ENCODE measurements at regions not wholly inside any gene's neighbourhood (a gene's known extent, or its start where the extent isn't known, plus 50 kb on each side); places are given as distances from the start of the nearest gene placed in this dataset.

- TF ChIP-seq, protein P1, sequence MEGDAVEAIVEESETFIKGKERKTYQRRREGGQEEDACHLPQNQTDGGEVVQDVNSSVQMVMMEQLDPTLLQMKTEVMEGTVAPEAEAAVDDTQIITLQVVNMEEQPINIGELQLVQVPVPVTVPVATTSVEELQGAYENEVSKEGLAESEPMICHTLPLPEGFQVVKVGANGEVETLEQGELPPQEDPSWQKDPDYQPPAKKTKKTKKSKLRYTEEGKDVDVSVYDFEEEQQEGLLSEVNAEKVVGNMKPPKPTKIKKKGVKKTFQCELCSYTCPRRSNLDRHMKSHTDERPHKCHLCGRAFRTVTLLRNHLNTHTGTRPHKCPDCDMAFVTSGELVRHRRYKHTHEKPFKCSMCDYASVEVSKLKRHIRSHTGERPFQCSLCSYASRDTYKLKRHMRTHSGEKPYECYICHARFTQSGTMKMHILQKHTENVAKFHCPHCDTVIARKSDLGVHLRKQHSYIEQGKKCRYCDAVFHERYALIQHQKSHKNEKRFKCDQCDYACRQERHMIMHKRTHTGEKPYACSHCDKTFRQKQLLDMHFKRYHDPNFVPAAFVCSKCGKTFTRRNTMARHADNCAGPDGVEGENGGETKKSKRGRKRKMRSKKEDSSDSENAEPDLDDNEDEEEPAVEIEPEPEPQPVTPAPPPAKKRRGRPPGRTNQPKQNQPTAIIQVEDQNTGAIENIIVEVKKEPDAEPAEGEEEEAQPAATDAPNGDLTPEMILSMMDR (IDR thresholded peaks at IDR 0.05) = no peak
- TF ChIP-seq POLR2A (IDR thresholded peaks at IDR 0.05) (no peak), POLR2AphosphoS5 (IDR thresholded peaks at IDR 0.05) (no peak), EP300 (IDR thresholded peaks at IDR 0.05) (no peak)
These were observed 82.1 kb downstream of the NENF start for GRCh38 chr1:212514782-212515181.

Measured in gastroesophageal sphincter (tissue), 3 donors.